ENCODE measurements at regions not wholly inside any gene's neighbourhood (a gene's known extent, or its start where the extent isn't known, plus 50 kb on each side); places are given as distances from the start of the nearest gene placed in this dataset.

DNA sequence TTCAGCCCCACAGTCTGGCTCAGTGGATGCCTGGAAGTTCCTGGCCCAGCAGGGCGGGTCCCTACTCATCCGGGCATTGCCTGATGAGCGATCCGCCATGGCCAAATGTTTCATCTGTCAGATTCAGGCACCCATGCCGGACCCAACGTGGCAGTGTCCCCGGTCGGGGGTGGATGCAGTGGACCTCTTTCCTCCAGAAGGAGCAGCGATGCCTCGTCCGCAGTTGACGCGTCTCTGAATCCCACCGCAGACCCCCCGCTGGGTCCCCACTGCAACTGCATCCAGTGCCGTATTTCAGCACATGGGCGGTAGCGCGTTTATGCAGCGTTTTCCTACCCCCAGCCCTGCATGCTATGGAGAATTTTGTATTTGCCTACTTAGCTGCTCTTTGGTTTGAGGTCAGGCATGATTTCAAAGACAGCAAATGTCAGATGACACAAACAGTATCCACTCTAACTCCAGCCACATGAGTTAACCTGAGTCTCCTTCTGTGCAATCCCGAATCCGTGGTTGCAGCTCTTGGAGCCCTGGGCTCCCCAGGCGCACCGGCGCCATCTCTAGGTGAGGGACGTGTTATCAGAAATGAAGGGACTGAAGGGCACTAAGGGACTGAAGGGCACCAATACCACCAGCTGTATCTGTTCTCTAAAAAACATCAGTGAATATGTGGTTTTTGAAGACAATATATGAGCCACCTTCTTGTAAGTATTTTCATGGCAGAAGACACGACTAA is 72.6 kb upstream of the THBS2 start:
- TF ChIP-seq, protein P1, sequence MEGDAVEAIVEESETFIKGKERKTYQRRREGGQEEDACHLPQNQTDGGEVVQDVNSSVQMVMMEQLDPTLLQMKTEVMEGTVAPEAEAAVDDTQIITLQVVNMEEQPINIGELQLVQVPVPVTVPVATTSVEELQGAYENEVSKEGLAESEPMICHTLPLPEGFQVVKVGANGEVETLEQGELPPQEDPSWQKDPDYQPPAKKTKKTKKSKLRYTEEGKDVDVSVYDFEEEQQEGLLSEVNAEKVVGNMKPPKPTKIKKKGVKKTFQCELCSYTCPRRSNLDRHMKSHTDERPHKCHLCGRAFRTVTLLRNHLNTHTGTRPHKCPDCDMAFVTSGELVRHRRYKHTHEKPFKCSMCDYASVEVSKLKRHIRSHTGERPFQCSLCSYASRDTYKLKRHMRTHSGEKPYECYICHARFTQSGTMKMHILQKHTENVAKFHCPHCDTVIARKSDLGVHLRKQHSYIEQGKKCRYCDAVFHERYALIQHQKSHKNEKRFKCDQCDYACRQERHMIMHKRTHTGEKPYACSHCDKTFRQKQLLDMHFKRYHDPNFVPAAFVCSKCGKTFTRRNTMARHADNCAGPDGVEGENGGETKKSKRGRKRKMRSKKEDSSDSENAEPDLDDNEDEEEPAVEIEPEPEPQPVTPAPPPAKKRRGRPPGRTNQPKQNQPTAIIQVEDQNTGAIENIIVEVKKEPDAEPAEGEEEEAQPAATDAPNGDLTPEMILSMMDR (IDR thresholded peaks at IDR 0.05; ENCODE audit: low read length, missing control alignments): peak; percentile 55
- H3K4me3 ChIP-seq (replicated peaks; ENCODE audit: low read depth, low read length): no peak overlapping the region
- DNase-seq (ENCODE audit: low read depth): peak; percentile 62

DNA sequence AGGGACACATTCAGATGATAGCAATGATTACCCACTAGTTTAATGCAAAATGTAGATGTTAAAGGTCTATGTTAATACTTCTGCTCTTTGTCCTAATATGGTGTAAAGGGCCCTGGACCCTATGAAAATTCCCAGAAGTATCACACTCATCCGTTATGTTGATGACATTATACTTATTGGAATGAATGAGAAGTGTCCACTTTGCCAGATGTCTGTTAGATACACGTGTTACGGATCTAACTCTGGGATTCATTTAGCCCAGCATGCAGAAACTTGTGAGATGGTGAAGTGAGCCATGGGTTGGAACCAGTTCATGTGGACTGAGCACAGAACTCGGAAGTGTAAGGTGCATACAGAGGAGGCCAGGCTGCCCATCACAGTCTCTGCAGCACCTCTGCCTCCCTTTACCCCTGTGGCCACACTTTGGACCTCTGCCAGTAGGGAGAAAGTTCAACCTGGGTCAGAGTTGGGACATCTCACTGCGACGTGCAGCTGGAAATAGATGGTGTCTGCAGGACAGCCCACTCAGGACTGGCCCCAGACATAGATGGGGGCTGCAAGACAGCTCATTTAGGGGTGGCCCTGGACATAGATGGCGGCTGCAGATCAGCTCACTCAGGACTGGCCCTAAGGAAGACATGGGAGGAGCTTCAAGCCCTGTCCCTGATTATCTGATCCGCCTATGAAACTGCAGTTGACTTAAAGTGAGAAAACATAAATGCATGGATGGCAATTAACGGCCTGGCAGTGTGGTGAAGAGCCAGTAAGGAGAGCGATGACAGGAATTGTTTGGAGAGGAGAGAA is 71.2 kb upstream of the THBS2 start:
- DNase-seq (ENCODE audit: low read depth): no peak
- TF ChIP-seq, protein P1 (IDR thresholded peaks at IDR 0.05; ENCODE audit: low read length, missing control alignments): no peak
- H3K4me3 ChIP-seq (replicated peaks; ENCODE audit: low read depth, low read length): no peak overlapping the region

DNA sequence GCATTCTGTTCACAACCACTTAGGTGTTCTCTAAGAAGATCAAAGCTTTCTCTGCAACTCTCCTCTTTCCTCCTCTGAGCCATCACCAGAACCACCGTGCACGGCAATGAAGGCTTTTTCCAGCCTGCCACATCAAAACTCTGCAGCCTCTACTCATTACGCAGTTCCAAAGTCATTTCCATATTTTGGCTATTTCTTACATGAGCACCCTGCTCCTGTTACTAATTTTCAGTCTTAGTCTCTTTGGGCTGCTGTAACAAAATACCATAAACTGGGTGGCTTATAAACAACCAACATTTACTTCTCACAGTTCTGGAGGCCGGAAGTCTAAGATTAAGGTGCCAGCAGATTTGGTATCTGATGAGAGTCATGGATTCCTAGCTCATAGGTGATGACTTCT is 70.4 kb upstream of the THBS2 start:
- no peak overlapping the region for H3K4me3 ChIP-seq (replicated peaks; ENCODE audit: low read depth, low read length)
- TF ChIP-seq, protein P1 (IDR thresholded peaks at IDR 0.05; ENCODE audit: low read length, missing control alignments): no peak
- DNase-seq (ENCODE audit: low read depth): no peak

DNA sequence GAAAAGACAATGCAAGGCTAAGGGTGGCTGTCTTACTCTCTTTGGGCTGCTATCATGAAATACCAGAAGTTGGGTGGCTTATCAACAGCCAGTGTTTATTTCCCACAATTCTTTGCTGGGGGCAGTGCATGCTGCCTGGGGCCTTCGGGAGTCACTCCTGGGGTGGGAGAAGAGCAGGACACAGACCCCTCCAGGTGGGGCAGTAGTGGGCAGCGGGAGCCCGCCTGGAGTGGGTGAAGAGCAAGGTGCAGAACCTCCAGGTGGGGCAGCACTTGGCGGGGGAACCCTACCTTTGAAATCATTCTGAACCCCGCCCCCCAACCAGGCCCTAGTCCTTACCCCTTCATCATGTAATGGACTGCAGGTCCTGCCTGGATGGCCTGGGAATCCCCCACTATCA is 69.6 kb upstream of the THBS2 start:
- no peak overlapping the region for H3K4me3 ChIP-seq (replicated peaks; ENCODE audit: low read depth, low read length)
- TF ChIP-seq, protein P1 (IDR thresholded peaks at IDR 0.05; ENCODE audit: low read length, missing control alignments): no peak
- no peak for DNase-seq (ENCODE audit: low read depth)

DNA sequence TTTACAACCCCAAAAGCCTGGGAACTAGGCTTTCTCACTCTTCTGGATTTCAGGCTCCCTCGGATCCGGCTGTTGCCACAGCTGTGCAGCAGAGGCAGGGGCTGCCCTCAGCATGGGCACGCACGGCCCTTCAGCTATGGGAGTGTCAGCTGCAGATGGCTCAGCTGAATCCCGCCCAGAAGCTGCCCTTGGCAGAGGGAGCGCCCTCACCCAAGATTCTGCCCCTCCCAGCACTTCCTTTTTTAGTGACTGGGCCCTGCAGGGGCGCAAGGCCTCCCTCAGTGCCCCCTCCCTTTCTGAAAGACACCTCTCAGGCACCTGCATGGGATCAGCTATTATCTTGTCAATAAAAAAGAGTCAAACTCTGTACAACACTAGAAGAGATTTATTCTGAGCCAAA is 67.9 kb upstream of the THBS2 start:
- H3K4me3 ChIP-seq (replicated peaks; ENCODE audit: low read depth, low read length): no peak overlapping the region
- TF ChIP-seq, protein P1 (IDR thresholded peaks at IDR 0.05; ENCODE audit: low read length, missing control alignments): no peak
- no peak for DNase-seq (ENCODE audit: low read depth)

DNA sequence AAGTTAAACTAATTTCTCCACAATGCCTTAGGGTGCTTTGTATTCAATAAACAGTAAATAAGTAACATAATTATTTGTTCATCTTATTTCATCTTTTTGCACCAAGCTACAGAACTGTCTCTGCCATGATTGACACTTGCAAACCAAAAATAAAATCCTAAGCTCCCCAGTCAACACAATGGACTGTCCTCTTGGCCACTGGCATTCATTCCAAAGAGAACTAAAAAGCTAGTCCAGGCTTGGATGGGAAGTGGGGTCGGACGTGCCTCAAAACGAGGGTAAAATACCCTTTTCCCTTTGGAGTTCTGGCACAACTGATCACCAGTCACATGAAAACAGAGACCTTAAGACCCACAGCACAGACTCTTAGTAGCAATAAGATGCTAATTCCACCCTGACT is 66.4 kb upstream of the THBS2 start:
- peak; percentile 21 for DNase-seq (ENCODE audit: low read depth)
- TF ChIP-seq, protein P1 (IDR thresholded peaks at IDR 0.05; ENCODE audit: low read length, missing control alignments): no peak
- H3K4me3 ChIP-seq (replicated peaks; ENCODE audit: low read depth, low read length): no peak overlapping the region
